ENCODE measurements at regions not wholly inside any gene's neighbourhood (a gene's known extent, or its start where the extent isn't known, plus 50 kb on each side); places are given as distances from the start of the nearest gene placed in this dataset.

- TF ChIP-seq, protein P1, sequence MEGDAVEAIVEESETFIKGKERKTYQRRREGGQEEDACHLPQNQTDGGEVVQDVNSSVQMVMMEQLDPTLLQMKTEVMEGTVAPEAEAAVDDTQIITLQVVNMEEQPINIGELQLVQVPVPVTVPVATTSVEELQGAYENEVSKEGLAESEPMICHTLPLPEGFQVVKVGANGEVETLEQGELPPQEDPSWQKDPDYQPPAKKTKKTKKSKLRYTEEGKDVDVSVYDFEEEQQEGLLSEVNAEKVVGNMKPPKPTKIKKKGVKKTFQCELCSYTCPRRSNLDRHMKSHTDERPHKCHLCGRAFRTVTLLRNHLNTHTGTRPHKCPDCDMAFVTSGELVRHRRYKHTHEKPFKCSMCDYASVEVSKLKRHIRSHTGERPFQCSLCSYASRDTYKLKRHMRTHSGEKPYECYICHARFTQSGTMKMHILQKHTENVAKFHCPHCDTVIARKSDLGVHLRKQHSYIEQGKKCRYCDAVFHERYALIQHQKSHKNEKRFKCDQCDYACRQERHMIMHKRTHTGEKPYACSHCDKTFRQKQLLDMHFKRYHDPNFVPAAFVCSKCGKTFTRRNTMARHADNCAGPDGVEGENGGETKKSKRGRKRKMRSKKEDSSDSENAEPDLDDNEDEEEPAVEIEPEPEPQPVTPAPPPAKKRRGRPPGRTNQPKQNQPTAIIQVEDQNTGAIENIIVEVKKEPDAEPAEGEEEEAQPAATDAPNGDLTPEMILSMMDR (IDR thresholded peaks at IDR 0.05; ENCODE audit: low read depth, low read length): no peak
- no peak for TF ChIP-seq POLR2A (IDR thresholded peaks at IDR 0.05; ENCODE audit: extremely low read depth, insufficient read length)
- TF ChIP-seq, protein P2, sequence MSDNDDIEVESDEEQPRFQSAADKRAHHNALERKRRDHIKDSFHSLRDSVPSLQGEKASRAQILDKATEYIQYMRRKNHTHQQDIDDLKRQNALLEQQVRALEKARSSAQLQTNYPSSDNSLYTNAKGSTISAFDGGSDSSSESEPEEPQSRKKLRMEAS (IDR thresholded peaks at IDR 0.05; ENCODE audit: low read depth, low read length): no peak
Observed at GRCh38 chr18:61187971-61188370, 145.3 kb upstream of the CDH20 start.

Measured in NB4 (cell line).